A549 (cell line): ENCODE measurements at regions not wholly inside any gene's neighbourhood (a gene's known extent, or its start where the extent isn't known, plus 50 kb on each side); places are given as distances from the start of the nearest gene placed in this dataset.

Source experiments
- BHLHE40 ChIP-seq: IDR thresholded peaks from 2 replicates; pipeline ENCODE4 v1.6.1; 2012; ENCODE audit warnings: low read depth, low read length, inconsistent platforms
- CBX2 ChIP-seq: fragments of 200-600 bp; sonication (generic); IDR thresholded peaks from 2 replicates; pipeline ENCODE4 v1.6.1; 2016; ENCODE audit warnings: low read depth, mild to moderate bottlenecking, borderline replicate concordance
- CEBPB ChIP-seq, 2 experiments: fragments of >200 bp in 1 of 2; sonication (Bioruptor Twin) in 1 of 2; formaldehyde crosslinking in 1 of 2; IDR thresholded peaks; 2 replicates each; pipeline ENCODE4 v1.6.1; 2012 to 2016
- CHD2 ChIP-seq: fragments of 150-350 bp; IDR thresholded peaks from 2 replicates; pipeline ENCODE4 v1.6.1; 2014; ENCODE audit warnings: low read length; ENCODE audit not compliant: partially characterized antibody
- CTCF ChIP-seq: fragments of >200 bp; sonication (Bioruptor Twin); formaldehyde crosslinking; IDR thresholded peaks from 3 replicates; pipeline ENCODE4 v1.5.1; 2016
- E2F6 ChIP-seq: IDR thresholded peaks from 2 replicates; pipeline ENCODE4 v1.6.1; 2012; ENCODE audit warnings: low read depth, borderline replicate concordance
- EP300 ChIP-seq, 2 experiments: fragments of >200 bp; sonication (Bioruptor Twin); formaldehyde crosslinking; IDR thresholded peaks; 2 replicates in 1 of 2; 3 replicates in 1 of 2; pipeline ENCODE4 v1.6.1; 2016 to 2017
- MAX ChIP-seq: IDR thresholded peaks from 2 replicates; pipeline ENCODE4 v1.6.1; 2012
- MYC ChIP-seq: IDR thresholded peaks from 2 replicates; pipeline ENCODE4 v1.6.1; 2012; ENCODE audit warnings: mild to moderate bottlenecking, inconsistent platforms, low read length, improper control_type of control experiment, borderline replicate concordance
- POLR2A ChIP-seq: IDR thresholded peaks from 2 replicates; pipeline ENCODE4 v1.6.1; 2012; ENCODE audit warnings: mild to moderate bottlenecking, low read length
- RFX5 ChIP-seq: fragments of 450-650 bp; IDR thresholded peaks from 2 replicates; pipeline ENCODE4 v1.7.1; 2014; ENCODE audit warnings: antibody characterized with exemption, mild to moderate bottlenecking, moderate library complexity
- ZC3H11A ChIP-seq: fragments of 450-650 bp; IDR thresholded peaks from 2 replicates; pipeline ENCODE4 v1.6.1; 2014; ENCODE audit warnings: antibody characterized with exemption, mild to moderate bottlenecking
- ZFP36 ChIP-seq: fragments of 450-650 bp; IDR thresholded peaks from 2 replicates; pipeline ENCODE4 v1.6.1; 2014; ENCODE audit warnings: borderline replicate concordance; ENCODE audit not compliant: partially characterized antibody

GRCh38 chr1:222420633-222421032 is 127.3 kb downstream of the HHIPL2 start:
- TF ChIP-seq ZC3H11A (no peak), BHLHE40 (no peak), CHD2 (no peak), EP300 (IDR thresholded peaks at IDR 0.05) (no peak), CEBPB (IDR thresholded peaks at IDR 0.05) (no peak), CTCF (no peak), MYC (no peak), ZFP36 (no peak), CBX2 (no peak), E2F6 (no peak), POLR2A (no peak), RFX5 (no peak), MAX (no peak)
